ENCODE measurements at regions not wholly inside any gene's neighbourhood (a gene's known extent, or its start where the extent isn't known, plus 50 kb on each side); places are given as distances from the start of the nearest gene placed in this dataset.

DNA sequence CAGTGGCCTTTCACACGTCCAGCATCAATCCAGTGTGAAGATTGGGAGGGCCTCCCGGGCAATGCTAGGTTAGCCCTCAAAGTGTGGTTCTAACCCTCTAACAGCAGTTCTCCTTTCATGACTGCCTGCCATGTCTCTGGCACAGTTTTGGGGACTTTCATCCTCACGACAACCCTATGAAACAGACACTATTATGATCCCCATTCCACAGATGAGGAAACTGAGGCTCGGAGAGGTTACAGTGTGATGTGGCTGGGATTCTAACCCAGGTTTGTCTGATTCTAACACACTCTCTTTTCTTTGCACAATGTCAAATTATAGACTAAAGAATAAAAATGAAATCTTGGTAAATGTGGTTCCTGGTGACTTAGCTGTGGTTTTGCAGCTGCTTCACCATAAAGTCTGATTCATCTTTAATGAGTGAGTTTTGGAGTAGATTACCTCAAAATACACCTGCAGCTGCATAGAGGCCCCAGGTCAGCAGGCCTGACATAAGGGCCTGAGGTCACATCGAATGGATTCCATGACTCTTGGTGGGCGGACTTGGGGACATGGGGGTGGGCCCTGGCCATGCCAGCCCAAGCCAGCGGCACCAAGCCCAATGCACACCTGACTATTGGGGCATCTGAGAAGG is 214.4 kb downstream of the GLI2 start:
- ATAC-seq (no peak), FAIRE-seq (no peak), DNase-seq (ENCODE audit: low spot score) (no peak)
- no peak overlapping the region for H3K4me3 ChIP-seq (replicated peaks in 1 of 3; ENCODE audit: insufficient read depth in 1 of 3, low read depth in 2 of 3, low read length in 3 of 3)
- no peak overlapping the region for H3K27ac ChIP-seq (ENCODE audit: extremely low read length, insufficient read depth, low read length)
- ChIA-PET CTCF (ENCODE audit: low intra/inter-chr PET ratio, low total read pairs) (interaction anchor here (1.2 to 2.0 kb wide), 2 partner anchors 42 to 254 kb away, joined by 5 to 22 read pairs; no protein-coding TSS in a partner anchor), POLR2A (no interaction called here)
- no peaks in the 10 kb centered on the region for H3K4me1 ChIP-seq (ENCODE audit: insufficient read depth, low read length)
- no peaks in the 10 kb centered on the region for H3K36me3 ChIP-seq (replicated peaks in 1 of 2; ENCODE audit: control insufficient read depth in 1 of 2, insufficient read depth in 2 of 2, low read length in 2 of 2)
- BruUV-seq (replicated peaks) = no TSS peak
- WGBS (ENCODE audit: low lambda C conversion rate) = 44% methylated on average over 7 of the region's 7 CpGs
- intact Hi-C loops (cut with micrococcal nuclease; ENCODE audit: unreplicated experiment) = loop anchor here (1.0 to 5.0 kb wide), 2 partner anchors 43 to 255 kb away; no protein-coding TSS in a partner anchor
- H3K9ac ChIP-seq (ENCODE audit: insufficient read depth, low read depth, low read length) = no peak overlapping the region
- no peak overlapping the region for H3K4me2 ChIP-seq (ENCODE audit: low read depth, low read length)
- H2AFZ ChIP-seq (ENCODE audit: low read length) = no peak overlapping the region
- TF ChIP-seq ZNF383 (CRISPR knock-in tag; IDR thresholded peaks at IDR 0.05; ENCODE audit: borderline replicate concordance) (no peak), ZNF337 (CRISPR knock-in tag; IDR thresholded peaks at IDR 0.05; ENCODE audit: borderline replicate concordance, low read depth) (no peak), ZZZ3 (CRISPR knock-in tag; IDR thresholded peaks at IDR 0.05; ENCODE audit: borderline replicate concordance) (no peak)
- H4K20me1 ChIP-seq (ENCODE audit: insufficient read depth, low read length) = no peaks in the 10 kb centered on the region
- H3K27me3 ChIP-seq (ENCODE audit: control insufficient read depth in 1 of 2, insufficient read depth in 2 of 2, low read length in 2 of 2) = peaks cover 10 to 68% of the 10 kb centered on the region in 2 experiments; a peak in 3 of 5 replicates
- H3K9me3 ChIP-seq (ENCODE audit: low read length) = no peaks in the 10 kb centered on the region
- no peaks in the 10 kb centered on the region for H3K79me2 ChIP-seq (ENCODE audit: insufficient read depth, low read length)
- in situ Hi-C loops (cut with HindIII; ENCODE audit: extremely low pct_ligation_motif_present, low pct_unique_long_range_greater_than_20kb) = loop anchor here (5.0 kb wide), 2 partner anchors 43 to 253 kb away; no protein-coding TSS in a partner anchor

- FAIRE-seq = no peak
- in situ Hi-C loops (cut with HindIII; ENCODE audit: extremely low pct_ligation_motif_present, low pct_unique_long_range_greater_than_20kb) = no loop called here
- Histone ChIP-seq H3K4me3 (replicated peaks in 1 of 3; ENCODE audit: insufficient read depth in 1 of 3, low read depth in 2 of 3, low read length in 3 of 3) (no peak overlapping the region), H2AFZ (ENCODE audit: low read length) (no peak overlapping the region), H3K79me2 (ENCODE audit: insufficient read depth, low read length) (no peaks in the 10 kb centered on the region), H3K27ac (ENCODE audit: extremely low read length, insufficient read depth, low read length) (no peak overlapping the region), H3K9ac (ENCODE audit: insufficient read depth, low read depth, low read length) (no peak overlapping the region), H4K20me1 (ENCODE audit: insufficient read depth, low read length) (no peaks in the 10 kb centered on the region), H3K9me3 (ENCODE audit: low read length) (no peaks in the 10 kb centered on the region), H3K4me1 (ENCODE audit: insufficient read depth, low read length) (no peaks in the 10 kb centered on the region), H3K27me3 (ENCODE audit: control insufficient read depth in 1 of 2, insufficient read depth in 2 of 2, low read length in 2 of 2) (peaks cover 10 to 66% of the 10 kb centered on the region in 2 experiments; a peak in 4 of 5 replicates), H3K4me2 (ENCODE audit: low read depth, low read length) (no peak overlapping the region), H3K36me3 (replicated peaks in 1 of 2; ENCODE audit: control insufficient read depth in 1 of 2, insufficient read depth in 2 of 2, low read length in 2 of 2) (no peaks in the 10 kb centered on the region)
- no peak for TF ChIP-seq HOXA7 (CRISPR knock-in tag; IDR thresholded peaks at IDR 0.05)
- no peak for TF ChIP-seq ZNF782 (CRISPR knock-in tag; IDR thresholded peaks at IDR 0.05; ENCODE audit: borderline replicate concordance)
- no peak for TF ChIP-seq DR1 (CRISPR knock-in tag; IDR thresholded peaks at IDR 0.05)
- TF ChIP-seq ZNF773 (CRISPR knock-in tag; IDR thresholded peaks at IDR 0.05; ENCODE audit: borderline replicate concordance) = no peak
- TF ChIP-seq MYPOP (CRISPR knock-in tag; IDR thresholded peaks at IDR 0.05) = no peak
- no peak for TF ChIP-seq PAXIP1 (CRISPR knock-in tag; conservative IDR thresholded peaks at IDR 0.05)
- no peak for TF ChIP-seq FOXO1 (CRISPR knock-in tag; IDR thresholded peaks at IDR 0.05)
- TF ChIP-seq ZKSCAN1 (IDR thresholded peaks at IDR 0.05; ENCODE audit: low read length) = no peak
- no peak for DNase-seq (ENCODE audit: low spot score)
- ChIA-PET POLR2A (no interaction called here), CTCF (ENCODE audit: low intra/inter-chr PET ratio, low total read pairs) (no interaction called here)
- no TSS peak for BruUV-seq (replicated peaks)
- ATAC-seq = no peak
- WGBS (ENCODE audit: low lambda C conversion rate) = 36% methylated on average over 6 of the region's 6 CpGs
- intact Hi-C loops (cut with micrococcal nuclease; ENCODE audit: unreplicated experiment) = no loop called here
Measured at GRCh38 chr2:120951693-120952092, 216.0 kb downstream of the GLI2 start.

Measured in HepG2 (cell line).